GM23248 (cell line): ENCODE measurements at regions not wholly inside any gene's neighbourhood (a gene's known extent, or its start where the extent isn't known, plus 50 kb on each side); places are given as distances from the start of the nearest gene placed in this dataset.

Experiments
- DNase-seq: peaks from one replicate; pipeline ENCODE4 v3.0.0-alpha.2; 2015
- H2AFZ ChIP-seq: fragments of 200-600 bp; sonication (generic); 2 replicates; pipeline ENCODE4 v1.6.1; 2016; ENCODE audit warnings: antibody characterized with exemption
- H3F3A ChIP-seq: fragments of 200-600 bp; sonication (generic); 2 replicates; pipeline ENCODE4 v1.6.1; 2016; ENCODE audit warnings: mild to moderate bottlenecking, antibody characterized with exemption, mixed run types; ENCODE audit not compliant: insufficient read depth
- H3K27ac ChIP-seq: fragments of 200-600 bp; sonication (generic); 2 replicates; pipeline ENCODE4 v1.5.1; 2016; ENCODE audit warnings: mild to moderate bottlenecking
- H3K27me3 ChIP-seq: fragments of 200-600 bp; sonication (generic); replicated peaks from 2 replicates; pipeline ENCODE4 v1.6.1; 2016; ENCODE audit warnings: mild to moderate bottlenecking; ENCODE audit not compliant: insufficient read depth
- H3K36me3 ChIP-seq: fragments of 200-600 bp; sonication (generic); 2 replicates; pipeline ENCODE4 v1.6.1; 2016; ENCODE audit warnings: low read depth, mild to moderate bottlenecking
- H3K4me1 ChIP-seq: fragments of 200-600 bp; sonication (generic); 2 replicates; pipeline ENCODE4 v1.6.1; 2016; ENCODE audit warnings: mild to moderate bottlenecking; ENCODE audit not compliant: insufficient read depth
- H3K4me2 ChIP-seq: fragments of 200-600 bp; sonication (generic); one replicate; pipeline ENCODE4 v1.6.1; 2016; ENCODE audit warnings: mild to moderate bottlenecking; ENCODE audit not compliant: unreplicated experiment
- H3K4me3 ChIP-seq: fragments of 200-600 bp; sonication (generic); 2 replicates; pipeline ENCODE4 v1.5.1; 2016; ENCODE audit warnings: mild to moderate bottlenecking
- H3K79me2 ChIP-seq: fragments of 200-600 bp; sonication (generic); 2 replicates; pipeline ENCODE4 v1.6.1; 2016; ENCODE audit warnings: mild to moderate bottlenecking; ENCODE audit not compliant: insufficient read depth
- H3K9ac ChIP-seq: fragments of 200-600 bp; sonication (generic); 2 replicates; pipeline ENCODE4 v1.6.1; 2016; ENCODE audit warnings: mild to moderate bottlenecking
- H3K9me2 ChIP-seq: fragments of 200-600 bp; sonication (generic); 2 replicates; pipeline ENCODE4 v1.6.1; 2016; ENCODE audit warnings: mixed run types, mild to moderate bottlenecking, moderate library complexity; ENCODE audit not compliant: insufficient read depth
- H3K9me3 ChIP-seq: fragments of 200-600 bp; sonication (generic); one replicate; pipeline ENCODE4 v1.6.1; 2017; ENCODE audit warnings: low read depth
- H4K20me1 ChIP-seq: fragments of 200-600 bp; sonication (generic); 2 replicates; pipeline ENCODE4 v1.6.0; 2016; ENCODE audit not compliant: insufficient read depth
- EZH2 ChIP-seq: fragments of 200-600 bp; sonication (generic); IDR thresholded peaks from 2 replicates; pipeline ENCODE4 v1.6.1; 2018; ENCODE audit warnings: antibody characterized with exemption, mild to moderate bottlenecking; ENCODE audit not compliant: insufficient read depth, poor library complexity, severe bottlenecking
- EZH2phosphoT487 ChIP-seq: fragments of 200-600 bp; sonication (generic); IDR thresholded peaks from 2 replicates; pipeline ENCODE4 v1.6.1; 2018; ENCODE audit warnings: antibody characterized with exemption, moderate library complexity, mild to moderate bottlenecking, low read depth; ENCODE audit not compliant: insufficient read depth
- WGBS, 2 experiments: methylation state at CpG; one replicate each; pipeline ENCODE4 v1.1.6; 2015 to 2017; ENCODE audit warnings: low lambda C conversion rate in 2 of 2, low coverage in 1 of 2; ENCODE audit errors: missing lambda C conversion rate in 2 of 2; 5-methylcytosine and 5-hydroxymethylcytosine counted together
- in situ Hi-C: fragments of 300-500 bp; cut with MboI; formaldehyde crosslinking; loops from 2 replicates; pipeline ENCODE4 v1.15.0; 2020

DNA sequence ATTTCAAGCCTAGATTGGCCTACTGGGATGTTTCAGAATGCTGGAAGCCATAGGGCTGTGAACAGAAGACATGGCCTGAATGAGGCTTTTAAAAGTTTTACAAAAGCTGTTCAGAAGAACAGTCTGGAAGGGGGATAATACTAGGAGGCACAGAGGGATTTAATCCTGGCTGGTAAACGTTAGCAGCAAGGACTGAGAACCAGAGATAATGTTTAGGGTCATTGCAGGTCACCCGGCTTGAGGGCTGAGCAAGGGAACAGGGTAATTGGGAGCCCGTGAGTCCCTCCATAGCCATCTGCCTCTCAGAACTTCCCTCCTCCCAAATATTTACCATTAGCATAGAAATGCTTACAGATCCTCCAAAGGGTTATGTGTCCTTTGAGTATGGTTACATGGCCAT is 765.4 kb downstream of the TMEM182 start:
- TF ChIP-seq EZH2phosphoT487: no peak
- no peak for TF ChIP-seq EZH2
- Histone ChIP-seq H3K27ac (no peak overlapping the region), H3K9ac (no peak overlapping the region), H3K9me3 (no peaks in the 10 kb centered on the region), H3K4me2 (no peak overlapping the region), H3K4me3 (no peak overlapping the region), H3K36me3 (no peaks in the 10 kb centered on the region), H3K9me2 (no peaks in the 10 kb centered on the region), H2AFZ (no peak overlapping the region), H4K20me1 (no peaks in the 10 kb centered on the region), H3K27me3 (no peaks in the 10 kb centered on the region), H3K79me2 (no peaks in the 10 kb centered on the region), H3K4me1 (no peaks in the 10 kb centered on the region), H3F3A (no peaks in the 10 kb centered on the region)
- in situ Hi-C loops: no loop called here
- 9 to 18% methylated on average over 3 of the region's 3 CpGs for WGBS, 2 experiments
- no peak for DNase-seq

DNA sequence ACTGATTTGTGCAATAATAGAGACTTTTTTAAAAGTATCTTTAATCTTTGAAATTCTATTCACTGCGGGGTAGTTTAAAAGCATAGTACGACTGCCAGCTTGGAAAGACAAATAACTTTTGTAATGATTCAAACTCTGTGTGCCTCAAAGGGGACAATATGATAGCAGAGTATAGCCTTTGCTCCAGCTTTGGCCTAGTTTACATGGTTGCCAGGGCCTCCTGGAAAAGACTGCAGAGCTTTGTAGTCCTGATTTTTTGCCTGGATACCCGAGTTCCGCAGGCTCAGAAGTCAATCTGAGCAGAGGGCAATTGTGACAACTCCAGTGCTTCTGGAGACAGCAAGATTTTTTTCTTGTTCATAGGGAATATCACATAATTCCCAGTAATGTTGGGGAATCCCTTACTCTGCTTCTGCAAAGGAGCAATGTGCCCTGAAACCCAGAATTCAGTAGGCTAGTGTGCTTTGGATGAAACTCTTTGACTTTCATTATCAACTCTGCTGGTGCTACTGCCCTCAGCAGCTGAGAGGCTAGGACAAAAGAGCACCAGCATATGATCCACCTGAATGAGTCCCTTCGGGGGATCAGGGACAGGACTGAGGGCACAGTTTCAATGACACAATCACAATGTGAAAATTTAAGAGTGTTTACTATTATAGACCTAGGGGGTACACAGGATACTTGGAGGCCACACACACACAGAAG is 768.1 kb downstream of the TMEM182 start:
- Histone ChIP-seq H3K9ac (no peak overlapping the region), H3K4me2 (no peak overlapping the region), H2AFZ (no peak overlapping the region), H3K27me3 (no peaks in the 10 kb centered on the region), H3K9me3 (no peaks in the 10 kb centered on the region), H3F3A (no peaks in the 10 kb centered on the region), H3K27ac (no peak overlapping the region), H3K9me2 (no peaks in the 10 kb centered on the region), H3K36me3 (no peaks in the 10 kb centered on the region), H4K20me1 (no peaks in the 10 kb centered on the region), H3K79me2 (no peaks in the 10 kb centered on the region), H3K4me1 (no peaks in the 10 kb centered on the region), H3K4me3 (no peak overlapping the region)
- no peak for DNase-seq
- TF ChIP-seq EZH2 (no peak), EZH2phosphoT487 (no peak)
- 25% methylated on average over 5 of the region's 5 CpGs for WGBS, 2 experiments
- in situ Hi-C loops: no loop called here

DNA sequence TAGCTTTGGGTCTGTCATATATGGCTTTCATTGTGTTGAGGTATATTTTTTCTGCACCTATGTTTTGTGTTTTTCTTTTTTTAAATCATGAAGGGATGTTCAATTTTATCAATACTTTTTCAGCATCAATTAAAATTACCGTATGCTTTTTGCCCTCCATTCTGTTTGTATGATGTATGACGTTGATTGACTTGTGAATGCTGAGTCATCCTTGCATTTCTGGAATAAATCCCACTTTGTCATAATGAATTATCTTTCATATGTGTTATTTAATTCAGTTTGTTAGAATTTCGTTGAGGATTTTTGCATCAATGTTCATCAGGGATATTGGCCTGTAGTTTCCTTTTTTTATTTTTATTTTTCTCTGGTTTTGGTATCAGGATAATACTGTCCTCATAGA is 790.9 kb downstream of the TMEM182 start:
- H3K27me3 ChIP-seq: no peaks in the 10 kb centered on the region
- no peaks in the 10 kb centered on the region for H3F3A ChIP-seq
- no peaks in the 10 kb centered on the region for H4K20me1 ChIP-seq
- no peaks in the 10 kb centered on the region for H3K36me3 ChIP-seq
- WGBS, 2 experiments: 15 to 19% methylated on average over 3 of the region's 3 CpGs
- no peaks in the 10 kb centered on the region for H3K9me2 ChIP-seq
- no peak for DNase-seq
- H3K4me1 ChIP-seq: no peaks in the 10 kb centered on the region
- TF ChIP-seq EZH2: no peak
- no peak overlapping the region for H3K9ac ChIP-seq
- no peaks in the 10 kb centered on the region for H3K79me2 ChIP-seq
- H3K4me2 ChIP-seq: no peak overlapping the region
- no peak overlapping the region for H3K4me3 ChIP-seq
- H3K9me3 ChIP-seq: no peaks in the 10 kb centered on the region
- in situ Hi-C loops: no loop called here
- no peak overlapping the region for H3K27ac ChIP-seq
- no peak overlapping the region for H2AFZ ChIP-seq

DNA sequence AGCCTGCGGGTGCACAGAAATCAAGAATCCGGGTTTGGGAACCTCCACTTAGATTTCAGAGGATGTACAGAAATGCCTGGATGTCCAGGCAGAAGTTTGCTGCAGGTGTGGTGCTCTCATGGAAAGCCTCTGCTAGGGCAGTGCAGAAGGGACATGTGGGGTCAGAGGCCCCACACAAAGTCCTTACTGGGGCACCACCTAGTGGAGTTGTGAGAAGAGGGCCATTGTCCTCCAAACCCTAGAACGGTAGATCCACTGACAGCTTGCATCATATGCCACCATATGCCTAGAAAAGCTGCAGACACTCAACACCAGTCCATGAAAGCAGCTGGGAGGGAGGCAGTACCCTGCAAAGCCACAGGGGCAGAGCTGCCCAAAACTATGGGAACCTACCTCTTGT is 833.0 kb downstream of the TMEM182 start:
- no peak overlapping the region for H3K27ac ChIP-seq
- in situ Hi-C loops: no loop called here
- no peaks in the 10 kb centered on the region for H3K36me3 ChIP-seq
- no peak overlapping the region for H3K9ac ChIP-seq
- H3F3A ChIP-seq: no peaks in the 10 kb centered on the region
- no peaks in the 10 kb centered on the region for H3K4me1 ChIP-seq
- TF ChIP-seq EZH2phosphoT487: no peak
- no peak for TF ChIP-seq EZH2
- H3K27me3 ChIP-seq: no peaks in the 10 kb centered on the region
- no peak overlapping the region for H3K4me3 ChIP-seq
- no peak overlapping the region for H3K4me2 ChIP-seq
- 21 to 35% methylated on average over 3 of the region's 3 CpGs for WGBS, 2 experiments
- no peaks in the 10 kb centered on the region for H3K9me2 ChIP-seq
- no peaks in the 10 kb centered on the region for H3K9me3 ChIP-seq
- H3K79me2 ChIP-seq: no peaks in the 10 kb centered on the region
- H4K20me1 ChIP-seq: no peaks in the 10 kb centered on the region
- H2AFZ ChIP-seq: no peak overlapping the region
- DNase-seq: no peak
